Neural cell (in vitro differentiated cells): ENCODE measurements at regions not wholly inside any gene's neighbourhood (a gene's known extent, or its start where the extent isn't known, plus 50 kb on each side); places are given as distances from the start of the nearest gene placed in this dataset.

ENCODE experiments used
- H2AFZ ChIP-seq: fragments of 200-600, 300-800 bp; sonication (generic), shearing (Covaris generic); 2 replicates; pipeline ENCODE4 v1.6.0; 2014; ENCODE audit warnings: low read depth, mild to moderate bottlenecking, antibody characterized with exemption, low read length, moderate library complexity
- H3F3A ChIP-seq: fragments of 200-600 bp; shearing (Covaris generic); 2 replicates; pipeline ENCODE4 v1.6.1; 2016; ENCODE audit warnings: mild to moderate bottlenecking, moderate library complexity, mixed read lengths, antibody characterized with exemption, low read length; ENCODE audit not compliant: insufficient read depth, poor library complexity, severe bottlenecking
- H3K27ac ChIP-seq: fragments of 200-600, 300-800 bp; sonication (generic), shearing (Covaris generic); 2 replicates; pipeline ENCODE4 v1.5.1; 2014; ENCODE audit warnings: mild to moderate bottlenecking, low read length, moderate library complexity
- H3K27me3 ChIP-seq: fragments of 300-800, 200-600 bp; sonication (generic), shearing (Covaris generic); 2 replicates; pipeline ENCODE4 v1.6.0; 2014; ENCODE audit warnings: mild to moderate bottlenecking, low read depth, low read length, moderate library complexity; ENCODE audit not compliant: insufficient read depth
- H3K36me3 ChIP-seq: fragments of 300-800, 200-600 bp; sonication (generic), shearing (Covaris generic); 2 replicates; pipeline ENCODE4 v1.5.1; 2014; ENCODE audit warnings: mild to moderate bottlenecking, antibody characterized with exemption, low read length, moderate library complexity; ENCODE audit not compliant: insufficient read depth
- H3K4me2 ChIP-seq: fragments of 300-800, 200-600 bp; sonication (generic), shearing (Covaris generic); 2 replicates; pipeline ENCODE4 v1.6.0; 2014; ENCODE audit warnings: mild to moderate bottlenecking, low read length
- H3K4me3 ChIP-seq: fragments of 300-800, 200-600 bp; sonication (generic), shearing (Covaris generic); 2 replicates; pipeline ENCODE4 v1.5.1; 2014; ENCODE audit warnings: mild to moderate bottlenecking, low read length, moderate library complexity
- H3K79me2 ChIP-seq: fragments of 200-600 bp; shearing (Covaris generic); replicated peaks from 2 replicates; pipeline ENCODE4 v1.6.0; 2014; ENCODE audit warnings: mild to moderate bottlenecking, low read length, moderate library complexity; ENCODE audit not compliant: insufficient read depth
- H3K9ac ChIP-seq: fragments of 300-800, 200-600 bp; sonication (generic), shearing (Covaris generic); 2 replicates; pipeline ENCODE4 v1.6.1; 2016; ENCODE audit warnings: mild to moderate bottlenecking, low read length, mixed read lengths
- H3K9me2 ChIP-seq: fragments of 200-600 bp; shearing (Covaris generic); 2 replicates; pipeline ENCODE4 v1.6.1; 2016; ENCODE audit warnings: mild to moderate bottlenecking, low read length, mixed read lengths; ENCODE audit not compliant: insufficient read depth
- H3K9me3 ChIP-seq: fragments of 200-600, 300-800 bp; sonication (generic), shearing (Covaris generic); 2 replicates; pipeline ENCODE4 v1.6.1; 2016; ENCODE audit warnings: mild to moderate bottlenecking, mixed run types, low read length, moderate library complexity, mixed read lengths
- H4K20me1 ChIP-seq: fragments of 200-600 bp; shearing (Covaris generic); 2 replicates; pipeline ENCODE4 v1.6.1; 2016; ENCODE audit warnings: mild to moderate bottlenecking, mixed run types; ENCODE audit not compliant: insufficient read depth
- EP300 ChIP-seq: fragments of 450-650 bp; conservative IDR thresholded peaks from 2 replicates; pipeline ENCODE4 v1.6.1; 2014; ENCODE audit warnings: antibody characterized with exemption, mild to moderate bottlenecking, moderate library complexity; ENCODE audit not compliant: poor library complexity, severe bottlenecking
- EZH2 ChIP-seq: fragments of 200-600, 300-800 bp; shearing (Covaris generic), sonication (generic); IDR thresholded peaks from 2 replicates; pipeline ENCODE4 v1.6.1; 2014; ENCODE audit warnings: antibody characterized with exemption, low read length, borderline replicate concordance, mild to moderate bottlenecking; ENCODE audit not compliant: insufficient read depth, poor library complexity, severe bottlenecking
- MXI1 ChIP-seq: fragments of 450-650 bp; conservative IDR thresholded peaks from 2 replicates; pipeline ENCODE4 v1.6.1; 2014; ENCODE audit warnings: antibody characterized with exemption, mild to moderate bottlenecking; ENCODE audit not compliant: poor library complexity, severe bottlenecking
- POLR2AphosphoS5 ChIP-seq: IDR thresholded peaks from 2 replicates; pipeline ENCODE4 v1.6.1; 2012
- RAD21 ChIP-seq: fragments of 450-650 bp; conservative IDR thresholded peaks from 2 replicates; pipeline ENCODE4 v1.6.1; 2014; ENCODE audit warnings: antibody characterized with exemption, mild to moderate bottlenecking, moderate library complexity
- SMC3 ChIP-seq: fragments of 450-650 bp; conservative IDR thresholded peaks from 2 replicates; pipeline ENCODE4 v1.6.1; 2014; ENCODE audit warnings: antibody characterized with exemption, mild to moderate bottlenecking, moderate library complexity; ENCODE audit not compliant: poor library complexity
- TAF1 ChIP-seq: IDR thresholded peaks from 2 replicates; pipeline ENCODE4 v1.6.1; 2012; ENCODE audit warnings: low read depth
- TF ChIP-seq, protein P1 (sequence below): fragments of 450-650 bp; IDR thresholded peaks from 2 replicates; pipeline ENCODE4 v1.5.1; 2014; ENCODE audit warnings: antibody characterized with exemption, mild to moderate bottlenecking, moderate library complexity; ENCODE audit not compliant: poor library complexity, severe bottlenecking
- TF ChIP-seq, protein P2 (sequence below): IDR thresholded peaks from 2 replicates; pipeline ENCODE4 v1.6.1; 2012; ENCODE audit warnings: borderline replicate concordance

DNA sequence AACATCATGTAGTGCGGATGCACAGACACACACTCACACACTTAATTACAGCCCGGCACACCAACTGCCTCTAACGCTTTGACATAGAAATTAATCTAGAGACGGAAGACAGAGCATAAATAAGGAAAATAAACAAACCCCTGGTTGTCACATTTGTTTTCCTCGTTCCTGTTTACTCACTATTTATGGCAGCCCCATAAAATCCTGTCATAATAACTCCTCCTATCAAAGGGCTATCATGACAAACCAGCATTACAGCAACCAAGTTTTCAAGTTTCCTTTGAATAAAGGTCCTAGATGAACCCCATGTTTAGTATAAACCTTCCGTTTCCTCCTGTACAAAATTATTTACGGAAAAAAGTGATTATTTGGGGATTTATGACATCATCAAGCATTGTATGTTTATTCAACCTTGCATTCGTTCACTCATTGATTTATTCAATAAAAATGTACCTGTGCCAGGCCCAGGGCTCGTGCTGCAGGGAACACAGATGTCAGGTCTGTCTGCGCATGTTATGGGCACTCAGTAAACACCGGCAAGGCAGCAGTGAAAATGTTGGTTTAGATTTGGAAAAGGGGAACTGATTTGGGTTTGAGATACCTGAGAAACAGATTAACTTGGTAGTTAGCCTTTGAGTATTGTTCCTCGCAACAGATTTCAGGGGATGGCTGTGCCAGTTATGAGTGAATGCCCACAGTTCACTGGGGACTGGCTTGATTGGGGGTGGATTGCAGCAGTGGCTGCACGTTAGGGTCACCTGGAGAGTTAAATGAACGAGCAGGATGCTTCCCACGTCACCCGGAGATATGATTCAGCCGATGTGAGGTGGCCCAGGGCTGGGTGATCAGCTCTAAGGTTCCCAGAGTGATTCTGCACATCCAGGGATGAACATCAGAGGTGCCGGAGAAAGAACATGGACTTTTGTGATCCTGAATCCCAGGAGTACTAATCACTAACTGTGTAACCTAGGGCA is 295.3 kb upstream of the FOXQ1 start:
- Histone ChIP-seq H3K9me3 (no peaks in the 10 kb centered on the region), H3K79me2 (no peaks in the 10 kb centered on the region), H3K36me3 (no peaks in the 10 kb centered on the region), H3K27ac (no peak overlapping the region), H3K9me2 (no peaks in the 10 kb centered on the region), H3K9ac (no peak overlapping the region), H2AFZ (no peak overlapping the region), H3K27me3 (no peaks in the 10 kb centered on the region), H3K4me2 (no peak overlapping the region), H3F3A (no peaks in the 10 kb centered on the region), H4K20me1 (no peaks in the 10 kb centered on the region), H3K4me3 (no peak overlapping the region)
- TF ChIP-seq SMC3 (no peak), POLR2AphosphoS5 (no peak), EZH2 (no peak), RAD21 (no peak), MXI1 (no peak), EP300 (no peak)
- TF ChIP-seq, protein P1, sequence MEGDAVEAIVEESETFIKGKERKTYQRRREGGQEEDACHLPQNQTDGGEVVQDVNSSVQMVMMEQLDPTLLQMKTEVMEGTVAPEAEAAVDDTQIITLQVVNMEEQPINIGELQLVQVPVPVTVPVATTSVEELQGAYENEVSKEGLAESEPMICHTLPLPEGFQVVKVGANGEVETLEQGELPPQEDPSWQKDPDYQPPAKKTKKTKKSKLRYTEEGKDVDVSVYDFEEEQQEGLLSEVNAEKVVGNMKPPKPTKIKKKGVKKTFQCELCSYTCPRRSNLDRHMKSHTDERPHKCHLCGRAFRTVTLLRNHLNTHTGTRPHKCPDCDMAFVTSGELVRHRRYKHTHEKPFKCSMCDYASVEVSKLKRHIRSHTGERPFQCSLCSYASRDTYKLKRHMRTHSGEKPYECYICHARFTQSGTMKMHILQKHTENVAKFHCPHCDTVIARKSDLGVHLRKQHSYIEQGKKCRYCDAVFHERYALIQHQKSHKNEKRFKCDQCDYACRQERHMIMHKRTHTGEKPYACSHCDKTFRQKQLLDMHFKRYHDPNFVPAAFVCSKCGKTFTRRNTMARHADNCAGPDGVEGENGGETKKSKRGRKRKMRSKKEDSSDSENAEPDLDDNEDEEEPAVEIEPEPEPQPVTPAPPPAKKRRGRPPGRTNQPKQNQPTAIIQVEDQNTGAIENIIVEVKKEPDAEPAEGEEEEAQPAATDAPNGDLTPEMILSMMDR = no peak
- TF ChIP-seq, protein P2, sequence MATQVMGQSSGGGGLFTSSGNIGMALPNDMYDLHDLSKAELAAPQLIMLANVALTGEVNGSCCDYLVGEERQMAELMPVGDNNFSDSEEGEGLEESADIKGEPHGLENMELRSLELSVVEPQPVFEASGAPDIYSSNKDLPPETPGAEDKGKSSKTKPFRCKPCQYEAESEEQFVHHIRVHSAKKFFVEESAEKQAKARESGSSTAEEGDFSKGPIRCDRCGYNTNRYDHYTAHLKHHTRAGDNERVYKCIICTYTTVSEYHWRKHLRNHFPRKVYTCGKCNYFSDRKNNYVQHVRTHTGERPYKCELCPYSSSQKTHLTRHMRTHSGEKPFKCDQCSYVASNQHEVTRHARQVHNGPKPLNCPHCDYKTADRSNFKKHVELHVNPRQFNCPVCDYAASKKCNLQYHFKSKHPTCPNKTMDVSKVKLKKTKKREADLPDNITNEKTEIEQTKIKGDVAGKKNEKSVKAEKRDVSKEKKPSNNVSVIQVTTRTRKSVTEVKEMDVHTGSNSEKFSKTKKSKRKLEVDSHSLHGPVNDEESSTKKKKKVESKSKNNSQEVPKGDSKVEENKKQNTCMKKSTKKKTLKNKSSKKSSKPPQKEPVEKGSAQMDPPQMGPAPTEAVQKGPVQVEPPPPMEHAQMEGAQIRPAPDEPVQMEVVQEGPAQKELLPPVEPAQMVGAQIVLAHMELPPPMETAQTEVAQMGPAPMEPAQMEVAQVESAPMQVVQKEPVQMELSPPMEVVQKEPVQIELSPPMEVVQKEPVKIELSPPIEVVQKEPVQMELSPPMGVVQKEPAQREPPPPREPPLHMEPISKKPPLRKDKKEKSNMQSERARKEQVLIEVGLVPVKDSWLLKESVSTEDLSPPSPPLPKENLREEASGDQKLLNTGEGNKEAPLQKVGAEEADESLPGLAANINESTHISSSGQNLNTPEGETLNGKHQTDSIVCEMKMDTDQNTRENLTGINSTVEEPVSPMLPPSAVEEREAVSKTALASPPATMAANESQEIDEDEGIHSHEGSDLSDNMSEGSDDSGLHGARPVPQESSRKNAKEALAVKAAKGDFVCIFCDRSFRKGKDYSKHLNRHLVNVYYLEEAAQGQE = no peak

DNA sequence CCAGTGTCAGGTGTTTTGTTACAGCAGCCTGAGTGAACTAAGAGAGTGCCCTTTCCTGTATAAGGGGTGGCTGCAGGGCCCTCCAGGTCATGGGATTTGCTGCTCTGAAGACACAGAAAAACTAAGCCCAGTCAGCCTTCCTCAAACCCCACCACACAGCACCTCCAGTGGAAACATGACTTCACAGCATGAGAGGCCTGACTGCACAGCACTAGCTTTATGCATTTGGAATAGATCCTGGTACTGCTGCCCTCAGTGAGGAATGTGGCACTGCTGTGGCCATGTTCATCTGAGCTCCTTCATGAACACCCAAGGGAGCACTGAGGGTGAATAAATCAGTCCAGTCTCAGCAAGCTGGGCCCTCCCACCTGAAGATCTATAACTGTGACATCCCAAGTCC is 296.1 kb upstream of the FOXQ1 start:
- no peaks in the 10 kb centered on the region for H3F3A ChIP-seq
- no peak overlapping the region for H3K9ac ChIP-seq
- H3K9me2 ChIP-seq = no peaks in the 10 kb centered on the region
- no peaks in the 10 kb centered on the region for H3K9me3 ChIP-seq
- H3K36me3 ChIP-seq = no peaks in the 10 kb centered on the region
- H4K20me1 ChIP-seq = no peaks in the 10 kb centered on the region
- H3K4me3 ChIP-seq = no peak overlapping the region
- H3K27me3 ChIP-seq = no peaks in the 10 kb centered on the region
- H3K4me2 ChIP-seq = no peak overlapping the region
- TF ChIP-seq EZH2 (no peak), MXI1 (no peak), POLR2AphosphoS5 (no peak), TAF1 (no peak), EP300 (no peak), RAD21 (no peak), SMC3 (no peak)
- TF ChIP-seq, protein P1 = no peak
- TF ChIP-seq, protein P2 = no peak
- H3K27ac ChIP-seq = no peak overlapping the region
- no peaks in the 10 kb centered on the region for H3K79me2 ChIP-seq
- H2AFZ ChIP-seq = no peak overlapping the region
